Fibroblast of lung (primary cell): ENCODE measurements at regions not wholly inside any gene's neighbourhood (a gene's known extent, or its start where the extent isn't known, plus 50 kb on each side); places are given as distances from the start of the nearest gene placed in this dataset.

Experiments
- EZH2 ChIP-seq: IDR thresholded peaks from 2 replicates; pipeline ENCODE4 v1.5.1; 2012; ENCODE audit warnings: low read length, control low read depth, mild to moderate bottlenecking; ENCODE audit errors: missing control alignments
- TF ChIP-seq, protein P1 (sequence below), 2 donors: IDR thresholded peaks in 1 of 2; conservative IDR thresholded peaks in 1 of 2; 1 replicate in 1 of 2; 2 replicates in 1 of 2; pipeline ENCODE4 v1.5.1; 2011 to 2012; ENCODE audit warnings: low read length in 2 of 2, control low read depth in 1 of 2, inconsistent platforms in 1 of 2, low read depth in 1 of 2, mild to moderate bottlenecking in 1 of 2

DNA sequence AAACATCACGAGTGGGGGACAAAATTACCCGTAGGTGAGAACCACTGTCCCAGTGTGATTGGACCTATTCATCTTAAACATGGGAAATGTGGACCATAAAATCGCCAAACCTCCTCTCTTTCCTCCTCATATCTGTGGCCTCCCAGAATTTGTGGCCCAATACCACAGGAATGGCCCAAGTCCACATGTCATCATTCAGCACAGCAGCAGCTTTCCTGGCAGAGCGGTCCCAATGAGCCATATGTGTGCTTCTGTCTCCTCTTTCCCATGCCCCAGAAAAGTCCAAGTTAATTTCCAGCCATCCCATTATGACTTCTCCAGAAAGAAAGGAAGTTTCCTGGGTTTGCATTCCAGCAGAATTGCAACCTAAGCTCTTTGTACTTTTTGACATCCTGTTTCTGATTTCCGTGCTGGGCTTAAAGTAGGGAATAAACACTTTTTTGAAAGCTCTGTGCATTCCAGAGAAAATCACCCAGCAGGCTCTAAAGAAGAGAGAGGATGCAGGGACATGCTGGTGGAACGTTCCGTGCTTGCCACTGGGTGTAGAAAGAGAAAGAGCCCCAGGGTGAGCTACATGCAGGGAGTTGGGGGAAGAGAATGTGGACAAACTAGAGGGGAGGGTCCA lies 259.4 kb upstream of the PROK2 start:
- TF ChIP-seq, protein P1, sequence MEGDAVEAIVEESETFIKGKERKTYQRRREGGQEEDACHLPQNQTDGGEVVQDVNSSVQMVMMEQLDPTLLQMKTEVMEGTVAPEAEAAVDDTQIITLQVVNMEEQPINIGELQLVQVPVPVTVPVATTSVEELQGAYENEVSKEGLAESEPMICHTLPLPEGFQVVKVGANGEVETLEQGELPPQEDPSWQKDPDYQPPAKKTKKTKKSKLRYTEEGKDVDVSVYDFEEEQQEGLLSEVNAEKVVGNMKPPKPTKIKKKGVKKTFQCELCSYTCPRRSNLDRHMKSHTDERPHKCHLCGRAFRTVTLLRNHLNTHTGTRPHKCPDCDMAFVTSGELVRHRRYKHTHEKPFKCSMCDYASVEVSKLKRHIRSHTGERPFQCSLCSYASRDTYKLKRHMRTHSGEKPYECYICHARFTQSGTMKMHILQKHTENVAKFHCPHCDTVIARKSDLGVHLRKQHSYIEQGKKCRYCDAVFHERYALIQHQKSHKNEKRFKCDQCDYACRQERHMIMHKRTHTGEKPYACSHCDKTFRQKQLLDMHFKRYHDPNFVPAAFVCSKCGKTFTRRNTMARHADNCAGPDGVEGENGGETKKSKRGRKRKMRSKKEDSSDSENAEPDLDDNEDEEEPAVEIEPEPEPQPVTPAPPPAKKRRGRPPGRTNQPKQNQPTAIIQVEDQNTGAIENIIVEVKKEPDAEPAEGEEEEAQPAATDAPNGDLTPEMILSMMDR (conservative IDR thresholded peaks at IDR 0.05 in 1 of 2, IDR thresholded peaks at IDR 0.05 in 1 of 2; ENCODE audit: low read depth in 1 of 2, low read length in 2 of 2), result no peak
- TF ChIP-seq EZH2, result no peak
